Cardiac muscle cell (in vitro differentiated cells and primary cell): ENCODE measurements at regions not wholly inside any gene's neighbourhood (a gene's known extent, or its start where the extent isn't known, plus 50 kb on each side); places are given as distances from the start of the nearest gene placed in this dataset.
"Not testable (repeated sequence)": the region's sequence is repeated elsewhere in the genome, so short reads cannot be mapped to it uniquely, and the experiment has no call there.

ENCODE experiments used
- DNase-seq, 2 donors: peaks; one replicate each; pipeline versions ENCODE4 v3.0.0 to v3.0.0-alpha.2; 2010 to 2017; ENCODE audit warnings: low read depth in 1 of 2, low spot score in 1 of 2
- H3K27ac ChIP-seq: fragments of 200-600 bp; sonication (generic); 2 replicates; pipeline ENCODE4 v1.5.1; 2016
- H3K27me3 ChIP-seq: fragments of 200-600 bp; sonication (generic); 2 replicates; pipeline ENCODE4 v1.6.0; 2016; ENCODE audit warnings: control low read depth
- H3K36me3 ChIP-seq: fragments of 200-600 bp; sonication (generic); 2 replicates; pipeline ENCODE4 v1.5.1; 2016; ENCODE audit warnings: control low read depth
- H3K4me1 ChIP-seq: fragments of 200-600 bp; sonication (generic); 2 replicates; pipeline ENCODE4 v1.8.1; 2017; ENCODE audit warnings: low read depth, mild to moderate bottlenecking, mixed run types
- H3K4me3 ChIP-seq: fragments of 200-600 bp; sonication (generic); 2 replicates; pipeline ENCODE4 v1.5.1; 2016; ENCODE audit warnings: mild to moderate bottlenecking
- H3K9me3 ChIP-seq: fragments of 200-600 bp; sonication (generic); 2 replicates; pipeline ENCODE4 v1.5.1; 2017; ENCODE audit warnings: low read depth, mild to moderate bottlenecking, control low read depth
- CTCF ChIP-seq: IDR thresholded peaks from 2 replicates; pipeline ENCODE4 v1.5.1; 2012; ENCODE audit warnings: low read depth, mild to moderate bottlenecking, low read length

- no peak overlapping the region for H3K4me3 ChIP-seq
- H3K9me3 ChIP-seq = no peaks in the 10 kb centered on the region
- DNase-seq = peak in 1 of 2 donors; percentile 67
- no peaks in the 10 kb centered on the region for H3K27me3 ChIP-seq
- no peak for TF ChIP-seq CTCF
- H3K36me3 ChIP-seq = no peaks in the 10 kb centered on the region
- H3K4me1 ChIP-seq = no peaks in the 10 kb centered on the region
- no peak overlapping the region for H3K27ac ChIP-seq
Measured at GRCh38 chr14:51365241-51365965, 125.4 kb downstream of the TMX1 start.

GRCh38 chr14:51366460-51366859 is 126.4 kb downstream of the TMX1 start:
- not testable (repeated sequence) for H3K4me3 ChIP-seq, H3K27me3 ChIP-seq, DNase-seq, H3K4me1 ChIP-seq, H3K27ac ChIP-seq, H3K9me3 ChIP-seq, H3K36me3 ChIP-seq

GRCh38 chr14:51366866-51367599 is 127.0 kb downstream of the TMX1 start:
- not testable (repeated sequence) for H3K27ac ChIP-seq, DNase-seq, H3K27me3 ChIP-seq, H3K36me3 ChIP-seq, H3K4me1 ChIP-seq, H3K9me3 ChIP-seq, H3K4me3 ChIP-seq

GRCh38 chr14:51367600-51367931 is 127.5 kb downstream of the TMX1 start:
- Histone ChIP-seq H3K4me1 (no peaks in the 10 kb centered on the region), H3K9me3 (no peaks in the 10 kb centered on the region), H3K27me3 (no peaks in the 10 kb centered on the region), H3K36me3 (no peaks in the 10 kb centered on the region), H3K4me3 (no peak overlapping the region), H3K27ac (no peak overlapping the region)
- peak in 1 of 2 donors; percentile 24 for DNase-seq
- TF ChIP-seq CTCF = no peak

- H3K27ac ChIP-seq = no peak overlapping the region
- H3K36me3 ChIP-seq = no peaks in the 10 kb centered on the region
- H3K4me3 ChIP-seq = no peak overlapping the region
- peak in 1 of 2 donors; percentile 94 for DNase-seq
- no peaks in the 10 kb centered on the region for H3K27me3 ChIP-seq
- no peaks in the 10 kb centered on the region for H3K4me1 ChIP-seq
- H3K9me3 ChIP-seq = no peaks in the 10 kb centered on the region
- TF ChIP-seq CTCF = no peak
Measured at GRCh38 chr14:51368721-51369163, 128.7 kb downstream of the TMX1 start.

- Histone ChIP-seq H3K27me3 (no peaks in the 10 kb centered on the region), H3K9me3 (no peaks in the 10 kb centered on the region), H3K4me1 (no peaks in the 10 kb centered on the region), H3K36me3 (no peaks in the 10 kb centered on the region), H3K27ac (no peak overlapping the region), H3K4me3 (no peak overlapping the region)
- peak; percentile 17 for TF ChIP-seq CTCF
- no peak for DNase-seq
Measured at GRCh38 chr14:51369814-51370213, 129.8 kb downstream of the TMX1 start.
